Breast epithelium (tissue), 4 donors: ENCODE measurements at regions not wholly inside any gene's neighbourhood (a gene's known extent, or its start where the extent isn't known, plus 50 kb on each side); places are given as distances from the start of the nearest gene placed in this dataset.

ENCODE experiments used
- DNase-seq, 2 donors: peaks; one replicate each; pipeline ENCODE4 v3.0.0-alpha.2; 2019; ENCODE audit warnings: low spot score in 2 of 2
- H3K27ac ChIP-seq, 2 donors: fragments of 200-600 bp; sonication (generic) in 1 of 2; one replicate each; pipeline ENCODE4 v1.5.1; 2016 to 2019; ENCODE audit warnings: mild to moderate bottlenecking in 1 of 2
- H3K27me3 ChIP-seq, 2 donors: fragments of 200-600 bp; sonication (generic) in 1 of 2; one replicate each; pipeline versions ENCODE4 v1.5.1 to v1.6.0; 2017 to 2019; ENCODE audit warnings: control low read depth in 1 of 2, mild to moderate bottlenecking in 1 of 2
- H3K36me3 ChIP-seq: fragments of 200-600 bp; one replicate; pipeline ENCODE4 v1.5.1; 2019
- H3K4me1 ChIP-seq, 2 donors: fragments of 200-600 bp; sonication (generic); one replicate each; pipeline ENCODE4 v1.5.1; 2016 to 2019; ENCODE audit warnings: control low read depth in 1 of 2
- H3K4me3 ChIP-seq, 3 donors: fragments of 200-600 bp; sonication (generic); 1 replicate in 2 of 3; 2 replicates in 1 of 3; pipeline ENCODE4 v1.5.1; 2016 to 2019; ENCODE audit warnings: mild to moderate bottlenecking in 3 of 3, moderate library complexity in 2 of 3
- H3K9me3 ChIP-seq, 2 donors: fragments of 200-600 bp; sonication (generic) in 1 of 2; one replicate each; pipeline ENCODE4 v1.5.1; 2016 to 2019; ENCODE audit warnings: control low read depth in 1 of 2
- CTCF ChIP-seq, 3 donors: fragments of 450-650 bp; IDR thresholded peaks; one replicate each; pipeline ENCODE4 v1.5.1; 2016 to 2017; ENCODE audit warnings: antibody characterized with exemption in 3 of 3, mild to moderate bottlenecking in 3 of 3, moderate library complexity in 3 of 3
- POLR2A ChIP-seq: fragments of 450-650 bp; IDR thresholded peaks from one replicate; pipeline ENCODE4 v1.6.1; 2016; ENCODE audit warnings: antibody characterized with exemption, mild to moderate bottlenecking, moderate library complexity
- POLR2AphosphoS5 ChIP-seq, 3 donors: sonication (generic); formaldehyde crosslinking; IDR thresholded peaks; one replicate each; pipeline ENCODE4 v1.6.1; 2017; ENCODE audit warnings: antibody characterized with exemption in 3 of 3
- intact Hi-C: fragments of 100-400 bp; cut with DNase I; formaldehyde crosslinking; loops from one replicate; pipeline ENCODE4 v1.15.1; 2023; ENCODE audit warnings: low total_unique reads

- Histone ChIP-seq H3K4me1 (no peaks in the 10 kb centered on the region), H3K9me3 (no peaks in the 10 kb centered on the region), H3K27ac (no peak overlapping the region), H3K36me3 (no peaks in the 10 kb centered on the region), H3K27me3 (no peaks in the 10 kb centered on the region), H3K4me3 (no peak overlapping the region)
- intact Hi-C loops, result no loop called here
- DNase-seq, result no peak
- TF ChIP-seq CTCF (IDR thresholded peaks at IDR 0.05) (no peak), POLR2AphosphoS5 (IDR thresholded peaks at IDR 0.05) (no peak), POLR2A (no peak)
Measured at GRCh38 chr3:181782306-181782954, 70.7 kb downstream of the SOX2 start.

- Histone ChIP-seq H3K9me3 (no peaks in the 10 kb centered on the region), H3K36me3 (no peaks in the 10 kb centered on the region), H3K4me3 (no peak overlapping the region), H3K27me3 (no peaks in the 10 kb centered on the region), H3K27ac (no peak overlapping the region), H3K4me1 (peaks cover 0 to 5% of the 10 kb centered on the region in 2 donors)
- intact Hi-C loops, result no loop called here
- TF ChIP-seq POLR2AphosphoS5 (IDR thresholded peaks at IDR 0.05) (no peak), CTCF (IDR thresholded peaks at IDR 0.05) (no peak), POLR2A (no peak)
- DNase-seq, result no peak
Measured at GRCh38 chr3:181790561-181790960, 78.8 kb downstream of the SOX2 start.

GRCh38 chr3:181791056-181791955, 79.6 kb downstream of the SOX2 start:
- intact Hi-C loops, result no loop called here
- Histone ChIP-seq H3K36me3 (no peaks in the 10 kb centered on the region), H3K9me3 (no peaks in the 10 kb centered on the region), H3K4me3 (no peak overlapping the region), H3K27ac (no peak overlapping the region), H3K27me3 (no peaks in the 10 kb centered on the region), H3K4me1 (peaks cover 0 to 5% of the 10 kb centered on the region in 2 donors)
- no peak for TF ChIP-seq CTCF (IDR thresholded peaks at IDR 0.05)
- no peak for TF ChIP-seq POLR2A
- no peak for TF ChIP-seq POLR2AphosphoS5 (IDR thresholded peaks at IDR 0.05)
- DNase-seq, result no peak

GRCh38 chr3:181793006-181793405, 81.3 kb downstream of the SOX2 start:
- DNase-seq, result no peak
- Histone ChIP-seq H3K4me3 (no peak overlapping the region), H3K27ac (no peak overlapping the region), H3K9me3 (no peaks in the 10 kb centered on the region), H3K27me3 (no peaks in the 10 kb centered on the region), H3K36me3 (no peaks in the 10 kb centered on the region), H3K4me1 (peaks cover 0 to 5% of the 10 kb centered on the region in 2 donors)
- no peak for TF ChIP-seq POLR2AphosphoS5 (IDR thresholded peaks at IDR 0.05)
- TF ChIP-seq POLR2A, result no peak
- TF ChIP-seq CTCF (IDR thresholded peaks at IDR 0.05), result no peak
- intact Hi-C loops, result no loop called here
